ENCODE measurements at regions not wholly inside any gene's neighbourhood (a gene's known extent, or its start where the extent isn't known, plus 50 kb on each side); places are given as distances from the start of the nearest gene placed in this dataset.

DNA sequence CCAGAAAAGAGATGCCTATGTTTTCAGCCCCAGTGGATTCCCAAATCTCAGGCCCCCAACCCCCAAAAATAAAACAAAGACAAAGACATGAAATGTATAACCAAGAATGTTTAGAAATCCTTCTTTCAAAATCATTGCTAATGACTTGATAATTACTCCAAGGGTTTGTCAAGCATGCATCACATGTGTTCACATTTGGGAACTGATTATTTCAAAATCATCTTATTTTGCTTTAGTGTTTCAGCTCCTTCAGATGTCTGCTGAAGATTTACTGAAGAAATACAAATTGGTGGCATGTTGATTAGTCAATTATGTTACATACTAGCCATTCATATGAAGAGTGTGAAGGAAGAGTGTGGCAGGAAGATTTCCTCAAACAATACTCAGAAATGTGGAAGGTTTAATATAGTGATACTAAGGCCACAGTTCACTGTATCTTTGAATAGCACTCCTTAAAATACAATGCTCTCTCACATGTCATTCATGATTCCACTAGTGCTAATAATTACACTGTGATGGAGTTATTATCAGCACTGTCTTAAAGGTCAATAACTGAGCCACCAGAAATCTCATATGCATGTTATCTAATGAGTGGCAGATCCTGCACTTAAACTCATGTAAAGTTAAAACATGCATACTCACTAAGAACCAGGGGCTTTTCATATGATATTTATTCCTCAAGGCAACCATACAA, 134.5 kb upstream of the TGFBR2 start:
- TF ChIP-seq, protein P1, sequence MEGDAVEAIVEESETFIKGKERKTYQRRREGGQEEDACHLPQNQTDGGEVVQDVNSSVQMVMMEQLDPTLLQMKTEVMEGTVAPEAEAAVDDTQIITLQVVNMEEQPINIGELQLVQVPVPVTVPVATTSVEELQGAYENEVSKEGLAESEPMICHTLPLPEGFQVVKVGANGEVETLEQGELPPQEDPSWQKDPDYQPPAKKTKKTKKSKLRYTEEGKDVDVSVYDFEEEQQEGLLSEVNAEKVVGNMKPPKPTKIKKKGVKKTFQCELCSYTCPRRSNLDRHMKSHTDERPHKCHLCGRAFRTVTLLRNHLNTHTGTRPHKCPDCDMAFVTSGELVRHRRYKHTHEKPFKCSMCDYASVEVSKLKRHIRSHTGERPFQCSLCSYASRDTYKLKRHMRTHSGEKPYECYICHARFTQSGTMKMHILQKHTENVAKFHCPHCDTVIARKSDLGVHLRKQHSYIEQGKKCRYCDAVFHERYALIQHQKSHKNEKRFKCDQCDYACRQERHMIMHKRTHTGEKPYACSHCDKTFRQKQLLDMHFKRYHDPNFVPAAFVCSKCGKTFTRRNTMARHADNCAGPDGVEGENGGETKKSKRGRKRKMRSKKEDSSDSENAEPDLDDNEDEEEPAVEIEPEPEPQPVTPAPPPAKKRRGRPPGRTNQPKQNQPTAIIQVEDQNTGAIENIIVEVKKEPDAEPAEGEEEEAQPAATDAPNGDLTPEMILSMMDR (conservative IDR thresholded peaks at IDR 0.05; ENCODE audit: low read depth in 2 of 2), result no peak
- no peak for TF ChIP-seq POLR2AphosphoS5 (IDR thresholded peaks at IDR 0.05; ENCODE audit: low read depth)
- TF ChIP-seq EZH2 (IDR thresholded peaks at IDR 0.05; ENCODE audit: low read depth, unreplicated experiment), result no peak
- no peak for TF ChIP-seq ETS1 (IDR thresholded peaks at IDR 0.05)
- TF ChIP-seq CREB1 (CRISPR knock-in tag; IDR thresholded peaks at IDR 0.05; ENCODE audit: low read depth), result no peak
- no peak for TF ChIP-seq NANOG (IDR thresholded peaks at IDR 0.05; ENCODE audit: borderline replicate concordance)
- TF ChIP-seq EZH2phosphoT487 (IDR thresholded peaks at IDR 0.05; ENCODE audit: unreplicated experiment), result no peak
- TF ChIP-seq REST (IDR thresholded peaks at IDR 0.05; ENCODE audit: unreplicated experiment), result no peak
- no peak for TF ChIP-seq JUNB (IDR thresholded peaks at IDR 0.05; ENCODE audit: unreplicated experiment)

All from GM23338 (cell line).